GM23338 (cell line): ENCODE measurements at regions not wholly inside any gene's neighbourhood (a gene's known extent, or its start where the extent isn't known, plus 50 kb on each side); places are given as distances from the start of the nearest gene placed in this dataset.

Source experiments
- CTCF ChIP-seq, 2 experiments: fragments of 200-600 bp in 1 of 2; sonication (generic) in 1 of 2; conservative IDR thresholded peaks; 2 replicates each; pipeline versions ENCODE4 v1.5.1 to v1.6.1; 2016 to 2017; ENCODE audit warnings: antibody characterized with exemption in 2 of 2, low read depth in 2 of 2, mild to moderate bottlenecking in 2 of 2, moderate library complexity in 1 of 2
- EZH2 ChIP-seq: fragments of 200-600 bp; sonication (generic); IDR thresholded peaks from one replicate; pipeline ENCODE4 v1.8.0; 2017; ENCODE audit warnings: antibody characterized with exemption, mild to moderate bottlenecking, low read depth; ENCODE audit not compliant: unreplicated experiment
- POLR2AphosphoS5 ChIP-seq: IDR thresholded peaks from 2 replicates; pipeline ENCODE4 v1.6.1; 2016; ENCODE audit warnings: antibody characterized with exemption, low read depth
- REST ChIP-seq: IDR thresholded peaks from one replicate; pipeline ENCODE4 v1.6.1; 2018; ENCODE audit warnings: antibody characterized with exemption; ENCODE audit not compliant: unreplicated experiment

GRCh38 chr2:26528836-26529235 is 50.9 kb upstream of the OTOF start:
- no peak for TF ChIP-seq CTCF (conservative IDR thresholded peaks at IDR 0.05; ENCODE audit: low read depth in 2 of 2)
- TF ChIP-seq EZH2: no peak
- TF ChIP-seq POLR2AphosphoS5: no peak
- TF ChIP-seq REST: no peak
